ENCODE measurements at regions not wholly inside any gene's neighbourhood (a gene's known extent, or its start where the extent isn't known, plus 50 kb on each side); places are given as distances from the start of the nearest gene placed in this dataset.

GRCh38 chr2:225765820-225766219 is 366.3 kb downstream of the NYAP2 start (continued):
- TF ChIP-seq AKNA (CRISPR knock-in tag; IDR thresholded peaks at IDR 0.05; ENCODE audit: borderline replicate concordance) (no peak), ZNF609 (CRISPR knock-in tag; IDR thresholded peaks at IDR 0.05; ENCODE audit: borderline replicate concordance) (no peak), PRMT3 (CRISPR knock-in tag; IDR thresholded peaks at IDR 0.05; ENCODE audit: borderline replicate concordance, low read depth) (no peak), HMG20A (CRISPR knock-in tag; IDR thresholded peaks at IDR 0.05; ENCODE audit: borderline replicate concordance) (no peak), HBP1 (CRISPR knock-in tag; IDR thresholded peaks at IDR 0.05; ENCODE audit: low read depth) (no peak)
